AG09319 (cell line): ENCODE measurements at regions not wholly inside any gene's neighbourhood (a gene's known extent, or its start where the extent isn't known, plus 50 kb on each side); places are given as distances from the start of the nearest gene placed in this dataset.
"Not testable (repeated sequence)": the region's sequence is repeated elsewhere in the genome, so short reads cannot be mapped to it uniquely, and the experiment has no call there.

Experiments
- DNase-seq: peaks from one replicate; pipeline ENCODE4 v3.0.0-alpha.2; 2010; ENCODE audit warnings: low read depth; ENCODE audit errors: extremely low read depth
- CTCF ChIP-seq: IDR thresholded peaks from 2 replicates; pipeline ENCODE4 v1.5.1; 2011; ENCODE audit warnings: low read depth, mild to moderate bottlenecking, inconsistent platforms, low read length, moderate library complexity

GRCh38 chr5:106637275-106637674 lies 1033.5 kb downstream of the EFNA5 start:
- no peak for TF ChIP-seq CTCF
- no peak for DNase-seq

- TF ChIP-seq CTCF: no peak
- DNase-seq: no peak
Measured at GRCh38 chr5:106634375-106634774, 1036.4 kb downstream of the EFNA5 start.

GRCh38 chr5:106633825-106634224 lies 1036.9 kb downstream of the EFNA5 start:
- TF ChIP-seq CTCF: no peak
- no peak for DNase-seq

GRCh38 chr5:106628456-106628855 lies 1042.3 kb downstream of the EFNA5 start:
- not testable (repeated sequence) for DNase-seq

GRCh38 chr5:106610041-106610440 lies 1060.7 kb downstream of the EFNA5 start:
- no peak for TF ChIP-seq CTCF
- DNase-seq: no peak

GRCh38 chr5:106601620-106602019 lies 1069.1 kb downstream of the EFNA5 start:
- DNase-seq: no peak
- no peak for TF ChIP-seq CTCF

- no peak for TF ChIP-seq CTCF
- no peak for DNase-seq
Measured at GRCh38 chr5:106600803-106601202, 1069.9 kb downstream of the EFNA5 start.

- TF ChIP-seq CTCF: no peak
- no peak for DNase-seq
Measured at GRCh38 chr5:106595864-106596263, 1074.9 kb downstream of the EFNA5 start.
